Vagina (tissue), 2 donors: ENCODE measurements at regions not wholly inside any gene's neighbourhood (a gene's known extent, or its start where the extent isn't known, plus 50 kb on each side); places are given as distances from the start of the nearest gene placed in this dataset.
"Not testable (repeated sequence)": the region's sequence is repeated elsewhere in the genome, so short reads cannot be mapped to it uniquely, and the experiment has no call there.

ENCODE experiments used
- DNase-seq, 2 donors: peaks; one replicate each; pipeline ENCODE4 v3.0.0-alpha.2; 2017; ENCODE audit errors: extremely low spot score in 2 of 2
- H3K27ac ChIP-seq: fragments of 200-600 bp; sonication (generic); one replicate; pipeline ENCODE4 v1.5.1; 2019
- H3K27me3 ChIP-seq: fragments of 200-600 bp; sonication (generic); one replicate; pipeline ENCODE4 v1.5.1; 2019
- H3K36me3 ChIP-seq, 2 donors: fragments of 200-600 bp; sonication (generic); one replicate each; pipeline ENCODE4 v1.5.1; 2017 to 2019
- H3K4me1 ChIP-seq: fragments of 200-600 bp; sonication (generic); one replicate; pipeline ENCODE4 v1.5.1; 2019
- H3K4me3 ChIP-seq, 2 donors: fragments of 200-600 bp; sonication (generic); 1 replicate in 1 of 2; 2 replicates in 1 of 2; pipeline ENCODE4 v1.5.1; 2016 to 2019
- H3K9me3 ChIP-seq: fragments of 200-600 bp; sonication (generic); one replicate; pipeline ENCODE4 v1.5.1; 2019
- CTCF ChIP-seq, 3 experiments: fragments of 450-650 bp in 2 of 3; fragments of 200-600 bp in 1 of 3; sonication (generic) in 1 of 3; IDR thresholded peaks; one replicate each; pipeline ENCODE4 v1.5.1; 2017 to 2019; ENCODE audit warnings: antibody characterized with exemption in 3 of 3, mild to moderate bottlenecking in 2 of 3, moderate library complexity in 2 of 3
- POLR2A ChIP-seq, 2 donors: fragments of 450-650 bp; IDR thresholded peaks; one replicate each; pipeline ENCODE4 v1.6.1; 2017; ENCODE audit warnings: antibody characterized with exemption in 2 of 2, mild to moderate bottlenecking in 2 of 2, moderate library complexity in 2 of 2
- POLR2AphosphoS5 ChIP-seq, 2 donors: sonication (generic); formaldehyde crosslinking; IDR thresholded peaks; one replicate each; pipeline ENCODE4 v1.9.0; 2017; ENCODE audit warnings: antibody characterized with exemption in 2 of 2, mild to moderate bottlenecking in 2 of 2, low read depth in 1 of 2; ENCODE audit not compliant: insufficient read depth in 1 of 2
- intact Hi-C: fragments of 100-400 bp; cut with DNase I; formaldehyde crosslinking; loops from one replicate; pipeline ENCODE4 v1.15.1; 2023

DNA sequence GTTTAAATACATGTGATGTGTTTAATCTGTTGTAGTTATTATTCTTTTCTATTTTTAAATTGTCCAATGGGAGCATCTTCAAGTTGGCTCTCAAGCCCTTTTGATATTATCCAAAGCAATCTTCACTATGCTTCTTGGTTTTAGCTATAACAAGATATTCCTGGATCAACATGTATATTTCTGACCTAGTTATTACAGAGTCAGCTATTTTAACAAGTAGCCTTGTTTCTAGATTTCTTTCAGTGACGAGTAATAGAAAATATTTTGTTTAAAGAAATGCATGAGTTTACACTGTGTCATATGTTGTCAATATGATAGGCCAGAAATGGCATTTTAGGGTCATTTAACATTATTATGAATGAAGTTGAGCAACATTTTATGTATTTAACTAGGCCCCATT lies 421.8 kb upstream of the MAP2 start:
- no peak overlapping the region for H3K4me3 ChIP-seq
- H3K27ac ChIP-seq = no peak overlapping the region
- no peaks in the 10 kb centered on the region for H3K36me3 ChIP-seq
- no peak for TF ChIP-seq POLR2AphosphoS5 (IDR thresholded peaks at IDR 0.05; ENCODE audit: insufficient read depth in 1 of 2, low read depth in 1 of 2)
- TF ChIP-seq POLR2A (IDR thresholded peaks at IDR 0.05) = no peak
- no peak for TF ChIP-seq CTCF (IDR thresholded peaks at IDR 0.05)
- peaks cover 5% of the 10 kb centered on the region for H3K4me1 ChIP-seq
- no peaks in the 10 kb centered on the region for H3K9me3 ChIP-seq
- H3K27me3 ChIP-seq = no peaks in the 10 kb centered on the region
- intact Hi-C loops = no loop called here
- no peak for DNase-seq

DNA sequence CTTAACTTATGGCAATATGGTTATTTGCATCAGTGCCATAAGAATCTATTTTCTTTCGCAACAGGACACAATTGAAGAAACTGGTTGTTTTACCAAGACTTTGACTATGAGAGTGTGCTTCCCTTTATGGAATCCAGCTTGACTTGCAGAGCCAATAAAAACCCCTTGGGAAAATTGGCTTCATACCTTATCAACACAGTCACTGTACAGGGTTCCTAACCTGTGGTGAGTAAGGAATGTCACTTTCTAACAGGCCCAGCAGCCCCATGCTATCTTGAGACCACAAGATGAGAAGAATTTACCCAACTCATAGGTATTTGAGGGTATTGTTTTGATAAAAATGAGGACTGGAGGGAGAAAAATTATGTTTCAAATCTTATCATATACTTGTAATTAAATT lies 418.5 kb upstream of the MAP2 start:
- Histone ChIP-seq H3K4me1 (no peaks in the 10 kb centered on the region), H3K4me3 (no peak overlapping the region), H3K27ac (no peak overlapping the region), H3K9me3 (no peaks in the 10 kb centered on the region), H3K27me3 (no peaks in the 10 kb centered on the region), H3K36me3 (no peaks in the 10 kb centered on the region)
- TF ChIP-seq POLR2AphosphoS5 (IDR thresholded peaks at IDR 0.05; ENCODE audit: insufficient read depth in 1 of 2, low read depth in 1 of 2) = no peak
- TF ChIP-seq POLR2A (IDR thresholded peaks at IDR 0.05) = no peak
- no peak for TF ChIP-seq CTCF (IDR thresholded peaks at IDR 0.05)
- intact Hi-C loops = no loop called here
- DNase-seq = no peak

GRCh38 chr2:209008636-209009287 lies 415.1 kb upstream of the MAP2 start:
- intact Hi-C loops = no loop called here
- H3K4me1 ChIP-seq = no peaks in the 10 kb centered on the region
- TF ChIP-seq CTCF (IDR thresholded peaks at IDR 0.05) = no peak

GRCh38 chr2:209018633-209019032 lies 405.2 kb upstream of the MAP2 start:
- H3K27me3 ChIP-seq, H3K4me3 ChIP-seq, H3K36me3 ChIP-seq, H3K4me1 ChIP-seq, DNase-seq, intact Hi-C loops, H3K27ac ChIP-seq, H3K9me3 ChIP-seq: not testable (repeated sequence)

More at GRCh38 chr2:209008636-209009287, 415.1 kb upstream of the MAP2 start:
- no peak for DNase-seq
- Histone ChIP-seq H3K27me3 (no peaks in the 10 kb centered on the region), H3K9me3 (no peaks in the 10 kb centered on the region), H3K36me3 (no peaks in the 10 kb centered on the region), H3K27ac (no peak overlapping the region), H3K4me3 (no peak overlapping the region)

- no peak overlapping the region for H3K4me3 ChIP-seq
- H3K36me3 ChIP-seq = no peaks in the 10 kb centered on the region
- no peaks in the 10 kb centered on the region for H3K4me1 ChIP-seq
- no peak overlapping the region for H3K27ac ChIP-seq
- no peaks in the 10 kb centered on the region for H3K9me3 ChIP-seq
- no peak for TF ChIP-seq POLR2A (IDR thresholded peaks at IDR 0.05)
- no peak for TF ChIP-seq CTCF (IDR thresholded peaks at IDR 0.05)
- TF ChIP-seq POLR2AphosphoS5 (IDR thresholded peaks at IDR 0.05; ENCODE audit: insufficient read depth in 1 of 2, low read depth in 1 of 2) = no peak
- intact Hi-C loops = no loop called here
- no peak for DNase-seq
- no peaks in the 10 kb centered on the region for H3K27me3 ChIP-seq
Measured at GRCh38 chr2:209029249-209029648, 394.6 kb upstream of the MAP2 start.
